Naive B cell (primary cell): ENCODE measurements at regions not wholly inside any gene's neighbourhood (a gene's known extent, or its start where the extent isn't known, plus 50 kb on each side); places are given as distances from the start of the nearest gene placed in this dataset.

Source experiments
- ATAC-seq, 2 donors: fragments of 150-1000 bp; cut with Tn5 transposase; 2 replicates each; pipeline ENCODE4 v1.10.0; 2021; ENCODE audit warnings: low read depth in 2 of 2, mild to moderate bottlenecking in 2 of 2, moderate library complexity in 2 of 2
- DNase-seq: peaks from one replicate; pipeline ENCODE4 v3.0.0; 2022
- H3K27ac Mint-ChIP-seq, 6 donors: one replicate each; pipeline ENCODE4 v1.8.0; 2020 to 2022; ENCODE audit warnings: mild to moderate bottlenecking in 6 of 6, mixed read lengths in 6 of 6, moderate library complexity in 5 of 6, inconsistent platforms in 2 of 6
- H3K27me3 Mint-ChIP-seq, 3 donors: one replicate each; pipeline ENCODE4 v1.8.0; 2021 to 2022; ENCODE audit warnings: mixed read lengths in 3 of 3, mild to moderate bottlenecking in 1 of 3
- H3K36me3 Mint-ChIP-seq, 2 donors: one replicate each; pipeline ENCODE4 v1.8.0; 2020 to 2022; ENCODE audit warnings: mixed read lengths in 2 of 2, inconsistent platforms in 1 of 2, mild to moderate bottlenecking in 1 of 2
- H3K4me1 Mint-ChIP-seq, 3 donors: one replicate each; pipeline ENCODE4 v1.8.0; 2020 to 2022; ENCODE audit warnings: mixed read lengths in 3 of 3, inconsistent platforms in 1 of 3, mild to moderate bottlenecking in 1 of 3, moderate library complexity in 1 of 3
- H3K4me3 Mint-ChIP-seq, 8 donors: one replicate each; pipeline ENCODE4 v1.8.0; 2020 to 2022; ENCODE audit warnings: mild to moderate bottlenecking in 8 of 8, mixed read lengths in 8 of 8, moderate library complexity in 8 of 8, inconsistent platforms in 2 of 8
- H3K9me3 Mint-ChIP-seq, 7 donors: one replicate each; pipeline ENCODE4 v1.8.0; 2020 to 2022; ENCODE audit warnings: mixed read lengths in 7 of 7, mild to moderate bottlenecking in 5 of 7, inconsistent platforms in 2 of 7, moderate library complexity in 1 of 7

- DNase-seq (no peak), ATAC-seq (no peak)
- no peak overlapping the region for H3K4me3 Mint-ChIP-seq
- peaks cover 0 to 17% (median 0%) of the 10 kb centered on the region in 3 donors for H3K27me3 Mint-ChIP-seq
- H3K27ac Mint-ChIP-seq = no peak overlapping the region
- H3K9me3 Mint-ChIP-seq = peaks cover 0 to 7% (median 2%) of the 10 kb centered on the region in 7 donors
- H3K4me1 Mint-ChIP-seq = peaks cover 0 to 5% (median 0%) of the 10 kb centered on the region in 3 donors
- H3K36me3 Mint-ChIP-seq = peaks cover 0 to 7% of the 10 kb centered on the region in 2 donors
Measured at GRCh38 chr10:35774109-35774508, 132.0 kb upstream of the FZD8 start.

DNA sequence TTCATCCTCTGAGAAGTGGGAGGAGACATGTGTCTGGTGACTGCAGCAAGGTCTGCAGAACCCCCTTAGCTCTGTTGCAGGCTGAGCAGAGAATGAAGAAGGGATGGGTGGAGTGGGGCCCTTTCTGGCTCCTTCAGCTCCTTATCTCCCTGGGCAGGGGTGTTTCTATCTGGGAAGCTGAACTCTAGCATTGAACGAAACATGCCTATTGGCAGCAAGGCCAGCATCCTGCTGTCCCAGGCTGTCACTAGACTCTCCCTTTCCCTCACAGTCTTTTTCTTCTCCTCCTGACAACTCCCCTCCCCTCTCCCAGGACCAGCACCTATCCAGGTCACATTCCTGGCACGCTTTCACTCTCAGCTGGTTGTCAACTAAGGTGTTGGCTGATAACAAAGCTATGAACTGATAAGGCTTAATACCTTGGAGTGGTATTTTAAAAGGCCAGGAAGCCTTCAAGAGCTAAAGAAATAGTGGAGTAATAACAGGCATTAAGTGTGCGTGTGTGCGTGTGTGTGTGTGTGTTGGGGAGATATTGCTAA, 128.8 kb upstream of the FZD8 start:
- no peak for ATAC-seq
- H3K4me1 Mint-ChIP-seq = no peaks in the 10 kb centered on the region
- peaks cover 0 to 13% (median 0%) of the 10 kb centered on the region in 3 donors for H3K27me3 Mint-ChIP-seq
- DNase-seq = no peak
- H3K9me3 Mint-ChIP-seq = peaks cover 0 to 7% (median 2%) of the 10 kb centered on the region in 7 donors
- peaks cover 0 to 7% of the 10 kb centered on the region in 2 donors for H3K36me3 Mint-ChIP-seq
- no peak overlapping the region for H3K27ac Mint-ChIP-seq
- no peak overlapping the region for H3K4me3 Mint-ChIP-seq

GRCh38 chr10:35769795-35770194, 127.7 kb upstream of the FZD8 start:
- Mint-ChIP-seq H3K4me1 (peaks cover 0 to 2% (median 0%) of the 10 kb centered on the region in 3 donors), H3K36me3 (peaks cover 0 to 7% of the 10 kb centered on the region in 2 donors), H3K27ac (no peak overlapping the region), H3K4me3 (no peak overlapping the region), H3K9me3 (peaks cover 0 to 7% (median 2%) of the 10 kb centered on the region in 7 donors), H3K27me3 (peaks cover 0 to 9% (median 6%) of the 10 kb centered on the region in 3 donors)
- no peak for DNase-seq
- no peak for ATAC-seq

GRCh38 chr10:35768731-35769130, 126.6 kb upstream of the FZD8 start:
- no peak overlapping the region for H3K4me3 Mint-ChIP-seq

GRCh38 chr10:35768011-35768410, 125.9 kb upstream of the FZD8 start:
- H3K4me1 Mint-ChIP-seq = peaks cover 0 to 2% (median 0%) of the 10 kb centered on the region in 3 donors
- no peak overlapping the region for H3K27ac Mint-ChIP-seq
- no peaks in the 10 kb centered on the region for H3K36me3 Mint-ChIP-seq

More at GRCh38 chr10:35768731-35769130, 126.6 kb upstream of the FZD8 start:
- peaks cover 0 to 10% (median 9%) of the 10 kb centered on the region in 3 donors for H3K27me3 Mint-ChIP-seq
- no peak for ATAC-seq
- H3K36me3 Mint-ChIP-seq = peaks cover 0 to 6% of the 10 kb centered on the region in 2 donors
- peaks cover 0 to 2% (median 0%) of the 10 kb centered on the region in 3 donors for H3K4me1 Mint-ChIP-seq
- no peak overlapping the region for H3K27ac Mint-ChIP-seq
- H3K9me3 Mint-ChIP-seq = peaks cover 0 to 7% (median 2%) of the 10 kb centered on the region in 7 donors
- no peak for DNase-seq

GRCh38 chr10:35765996-35766395, 123.9 kb upstream of the FZD8 start:
- DNase-seq (no peak), ATAC-seq (no peak)
- H3K9me3 Mint-ChIP-seq = peaks cover 0 to 1% (median 0%) of the 10 kb centered on the region in 7 donors
- H3K27ac Mint-ChIP-seq = no peak overlapping the region
- no peak overlapping the region for H3K4me3 Mint-ChIP-seq
- no peaks in the 10 kb centered on the region for H3K36me3 Mint-ChIP-seq
- peaks cover 0 to 2% (median 0%) of the 10 kb centered on the region in 3 donors for H3K4me1 Mint-ChIP-seq
- H3K27me3 Mint-ChIP-seq = peaks cover 0 to 11% (median 9%) of the 10 kb centered on the region in 3 donors

More at GRCh38 chr10:35768011-35768410, 125.9 kb upstream of the FZD8 start:
- peaks cover 0 to 1% (median 0%) of the 10 kb centered on the region in 7 donors for H3K9me3 Mint-ChIP-seq
- no peak overlapping the region for H3K4me3 Mint-ChIP-seq
- no peak for DNase-seq
- no peak for ATAC-seq
- H3K27me3 Mint-ChIP-seq = peaks cover 0 to 11% (median 4%) of the 10 kb centered on the region in 3 donors

DNA sequence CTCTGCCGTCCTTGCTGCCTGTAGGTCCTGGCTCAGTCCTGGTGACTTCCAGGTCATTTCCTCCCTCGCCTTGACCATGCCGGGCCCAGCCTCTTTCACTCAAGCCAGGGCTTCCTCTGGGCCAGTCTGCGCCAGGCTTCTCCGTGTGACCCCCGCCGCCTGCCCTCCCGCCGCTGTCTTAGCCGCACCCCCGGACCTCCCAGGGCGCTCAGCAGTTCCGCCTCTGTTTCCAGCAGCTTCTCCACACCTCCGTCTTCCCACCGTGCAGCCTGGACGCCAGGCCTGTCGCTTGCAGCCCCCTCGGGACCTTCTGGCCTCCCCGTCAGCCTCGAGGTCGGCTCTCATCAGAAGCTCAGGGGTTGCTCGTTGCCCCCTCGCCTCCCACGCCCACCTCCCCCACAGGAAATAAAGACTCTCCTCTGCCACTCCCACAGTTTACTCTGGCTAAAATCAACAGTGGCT, 123.0 kb upstream of the FZD8 start:
- DNase-seq (no peak), ATAC-seq (no peak)
- Mint-ChIP-seq H3K4me1 (peaks cover 0 to 2% (median 0%) of the 10 kb centered on the region in 3 donors), H3K4me3 (peak overlapping the region in 2 of 8 donors; percentile 31 to 82), H3K27ac (peak overlapping the region in 1 of 6 donors; percentile 49), H3K27me3 (peaks cover 0 to 16% (median 9%) of the 10 kb centered on the region in 3 donors), H3K36me3 (no peaks in the 10 kb centered on the region), H3K9me3 (peaks cover 0 to 1% (median 0%) of the 10 kb centered on the region in 7 donors)

DNA sequence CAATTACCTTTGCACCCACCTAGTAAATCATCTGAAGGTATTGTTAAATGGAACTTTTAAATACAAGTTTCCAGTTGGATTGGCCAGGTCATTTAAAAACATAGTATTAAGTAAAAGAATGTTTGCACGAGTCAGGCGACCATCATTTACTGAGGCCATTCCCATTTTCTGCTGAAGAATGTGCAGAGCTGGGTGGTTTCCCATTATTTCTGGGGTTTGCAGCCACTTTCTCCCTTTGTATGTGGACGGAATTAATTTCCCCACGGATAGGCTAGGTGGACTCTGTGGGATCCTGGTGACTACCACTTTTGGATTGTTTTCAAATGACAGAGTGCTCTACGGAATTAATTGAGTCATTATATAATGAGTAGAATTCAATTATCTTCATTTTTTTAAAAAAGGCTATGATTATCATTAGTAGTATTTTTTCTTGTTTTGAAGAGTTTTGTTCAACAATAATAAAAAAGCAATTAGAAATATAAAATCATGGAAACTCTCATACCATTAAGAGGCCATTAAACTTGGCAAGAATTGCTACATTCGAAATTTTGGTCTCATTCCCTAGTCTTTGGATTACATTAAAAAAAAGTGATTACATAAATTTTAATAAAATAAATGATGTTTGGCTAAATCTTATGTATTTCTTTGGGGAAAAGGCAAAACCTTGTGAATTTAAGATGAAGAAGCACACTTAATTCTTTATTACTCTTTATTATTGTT, 120.4 kb upstream of the FZD8 start:
- Mint-ChIP-seq H3K27me3 (peaks cover 0 to 27% (median 24%) of the 10 kb centered on the region in 3 donors), H3K36me3 (no peaks in the 10 kb centered on the region), H3K4me1 (peaks cover 0 to 2% (median 0%) of the 10 kb centered on the region in 3 donors), H3K27ac (no peak overlapping the region), H3K9me3 (peaks cover 0 to 5% (median 1%) of the 10 kb centered on the region in 7 donors), H3K4me3 (no peak overlapping the region)
- DNase-seq = no peak
- ATAC-seq = no peak

GRCh38 chr10:35758076-35758475, 116.0 kb upstream of the FZD8 start:
- Mint-ChIP-seq H3K9me3 (peaks cover 0 to 5% (median 0%) of the 10 kb centered on the region in 7 donors), H3K27me3 (peaks cover 0 to 19% (median 17%) of the 10 kb centered on the region in 3 donors), H3K4me3 (no peak overlapping the region), H3K27ac (no peak overlapping the region), H3K36me3 (no peaks in the 10 kb centered on the region), H3K4me1 (no peaks in the 10 kb centered on the region)
- DNase-seq = no peak
- no peak for ATAC-seq

DNA sequence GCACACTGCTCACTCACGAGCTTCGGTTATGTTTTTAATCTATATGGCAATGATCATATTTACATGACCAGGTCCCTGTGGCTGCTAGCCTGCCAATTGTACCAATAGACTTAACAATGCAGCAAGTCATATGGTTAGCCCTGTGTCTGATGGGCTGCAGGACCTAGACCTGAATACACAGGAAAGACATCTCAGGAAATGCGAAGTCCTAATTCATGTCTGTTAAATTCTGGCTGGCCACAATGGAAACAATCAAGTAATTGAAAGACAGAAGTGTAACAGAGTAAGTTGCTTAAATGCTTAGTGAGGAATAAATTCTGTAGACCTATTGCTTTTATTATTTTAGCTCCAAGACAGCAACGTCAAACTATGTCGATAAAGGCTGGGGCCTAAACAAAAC, 112.4 kb upstream of the FZD8 start:
- no peak overlapping the region for H3K4me3 Mint-ChIP-seq
- H3K27ac Mint-ChIP-seq = no peak overlapping the region
- peaks cover 0 to 5% (median 0%) of the 10 kb centered on the region in 7 donors for H3K9me3 Mint-ChIP-seq
- DNase-seq (no peak), ATAC-seq (no peak)
- H3K36me3 Mint-ChIP-seq = no peaks in the 10 kb centered on the region
- H3K4me1 Mint-ChIP-seq = no peaks in the 10 kb centered on the region
- peaks cover 0 to 11% (median 10%) of the 10 kb centered on the region in 3 donors for H3K27me3 Mint-ChIP-seq

- no peak overlapping the region for H3K4me3 Mint-ChIP-seq
- no peak overlapping the region for H3K27ac Mint-ChIP-seq
- H3K9me3 Mint-ChIP-seq = no peaks in the 10 kb centered on the region
- H3K4me1 Mint-ChIP-seq = no peaks in the 10 kb centered on the region
- H3K27me3 Mint-ChIP-seq = no peaks in the 10 kb centered on the region
- H3K36me3 Mint-ChIP-seq = no peaks in the 10 kb centered on the region
- DNase-seq (no peak), ATAC-seq (no peak)
Measured at GRCh38 chr10:35752469-35753461, 110.7 kb upstream of the FZD8 start.

- Mint-ChIP-seq H3K9me3 (no peaks in the 10 kb centered on the region), H3K27me3 (no peaks in the 10 kb centered on the region), H3K36me3 (no peaks in the 10 kb centered on the region), H3K27ac (no peak overlapping the region), H3K4me1 (no peaks in the 10 kb centered on the region), H3K4me3 (no peak overlapping the region)
- ATAC-seq (no peak), DNase-seq (no peak)
Measured at GRCh38 chr10:35751347-35751746, 109.3 kb upstream of the FZD8 start.

- ATAC-seq = no peak
- no peak for DNase-seq
- peaks cover 0 to 1% (median 0%) of the 10 kb centered on the region in 7 donors for H3K9me3 Mint-ChIP-seq
- peaks cover 0 to 9% (median 4%) of the 10 kb centered on the region in 3 donors for H3K27me3 Mint-ChIP-seq
- no peaks in the 10 kb centered on the region for H3K4me1 Mint-ChIP-seq
- no peak overlapping the region for H3K4me3 Mint-ChIP-seq
- H3K27ac Mint-ChIP-seq = no peak overlapping the region
- no peaks in the 10 kb centered on the region for H3K36me3 Mint-ChIP-seq
Measured at GRCh38 chr10:35749230-35749629, 107.1 kb upstream of the FZD8 start.
